Tibial artery (tissue), 4 donors: ENCODE measurements at regions not wholly inside any gene's neighbourhood (a gene's known extent, or its start where the extent isn't known, plus 50 kb on each side); places are given as distances from the start of the nearest gene placed in this dataset.

Experiments
- DNase-seq, 2 donors: peaks; one replicate each; pipeline ENCODE4 v3.0.0-alpha.2; 2019
- H3K27ac ChIP-seq, 2 donors: fragments of 200-600 bp; sonication (generic) in 1 of 2; 1 replicate in 1 of 2; 2 replicates in 1 of 2; pipeline ENCODE4 v1.5.1; 2018 to 2019; ENCODE audit warnings: mild to moderate bottlenecking in 1 of 2
- H3K27me3 ChIP-seq, 2 donors: fragments of 200-600 bp; sonication (generic) in 1 of 2; one replicate each; pipeline versions ENCODE4 v1.5.1 to v1.6.0; 2016 to 2019
- H3K36me3 ChIP-seq, 3 donors: fragments of 200-600 bp; sonication (generic) in 2 of 3; one replicate each; pipeline ENCODE4 v1.5.1; 2016 to 2019; ENCODE audit warnings: mild to moderate bottlenecking in 2 of 3
- H3K4me1 ChIP-seq, 4 donors: fragments of 200-600 bp; sonication (generic) in 2 of 4; 1 replicate in 3 of 4; 2 replicates in 1 of 4; pipeline ENCODE4 v1.5.1; 2016 to 2019
- H3K4me3 ChIP-seq, 2 donors: fragments of 200-600 bp; sonication (generic) in 1 of 2; 1 replicate in 1 of 2; 2 replicates in 1 of 2; pipeline ENCODE4 v1.5.1; 2018 to 2019; ENCODE audit warnings: mild to moderate bottlenecking in 2 of 2
- H3K9me3 ChIP-seq, 3 donors: fragments of 200-600 bp; sonication (generic) in 1 of 3; one replicate each; pipeline ENCODE4 v1.5.1; 2016 to 2019
- CTCF ChIP-seq, 2 experiments: fragments of 200-600 bp in 1 of 2; fragments of 450-650 bp in 1 of 2; IDR thresholded peaks; one replicate each; pipeline ENCODE4 v1.5.1; 2017 to 2019; ENCODE audit warnings: antibody characterized with exemption in 2 of 2, mild to moderate bottlenecking in 1 of 2, moderate library complexity in 1 of 2
- intact Hi-C: fragments of 100-400 bp; cut with DNase I; formaldehyde crosslinking; loops from one replicate; pipeline ENCODE4 v1.15.0; 2023; ENCODE audit warnings: low total_unique reads

GRCh38 chr21:27143476-27143875 lies 176.6 kb upstream of the ADAMTS5 start:
- Histone ChIP-seq H3K27me3 (no peaks in the 10 kb centered on the region), H3K4me1 (peaks cover 0 to 7% (median 0%) of the 10 kb centered on the region in 4 donors), H3K9me3 (no peaks in the 10 kb centered on the region), H3K4me3 (no peak overlapping the region), H3K27ac (no peak overlapping the region), H3K36me3 (no peaks in the 10 kb centered on the region)
- intact Hi-C loops: no loop called here
- DNase-seq: no peak
- TF ChIP-seq CTCF (IDR thresholded peaks at IDR 0.05): no peak

DNA sequence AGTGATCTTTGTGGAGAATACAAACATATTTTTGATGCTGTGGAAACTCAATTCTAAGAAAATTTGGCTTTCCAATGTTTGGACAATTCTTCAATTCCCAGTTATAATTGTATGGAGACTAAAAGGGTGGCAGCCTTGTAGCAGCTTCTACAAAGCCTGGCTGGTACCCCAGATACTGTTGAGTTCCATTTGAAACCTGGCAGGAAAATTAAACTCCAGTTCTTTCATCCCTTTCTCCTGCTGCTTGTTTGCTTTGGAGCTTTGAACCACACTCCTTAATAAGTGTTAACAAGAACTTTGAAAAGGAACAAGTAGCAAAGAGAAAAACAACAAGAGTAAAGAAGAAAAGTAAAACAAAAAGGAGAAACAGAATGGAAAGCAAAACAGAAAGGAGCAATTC lies 172.6 kb upstream of the ADAMTS5 start:
- no peaks in the 10 kb centered on the region for H3K36me3 ChIP-seq
- intact Hi-C loops: no loop called here
- TF ChIP-seq CTCF (IDR thresholded peaks at IDR 0.05): no peak
- no peaks in the 10 kb centered on the region for H3K27me3 ChIP-seq
- H3K27ac ChIP-seq: no peak overlapping the region
- no peaks in the 10 kb centered on the region for H3K9me3 ChIP-seq
- H3K4me3 ChIP-seq: no peak overlapping the region
- no peak for DNase-seq
- peaks cover 0 to 2% (median 0%) of the 10 kb centered on the region in 4 donors for H3K4me1 ChIP-seq

GRCh38 chr21:27134516-27134915 lies 167.6 kb upstream of the ADAMTS5 start:
- intact Hi-C loops: no loop called here
- H3K36me3 ChIP-seq: no peaks in the 10 kb centered on the region
- no peak for DNase-seq
- no peak overlapping the region for H3K4me3 ChIP-seq
- no peak overlapping the region for H3K27ac ChIP-seq
- no peaks in the 10 kb centered on the region for H3K27me3 ChIP-seq
- peaks cover 0 to 18% (median 5%) of the 10 kb centered on the region in 4 donors for H3K4me1 ChIP-seq
- H3K9me3 ChIP-seq: no peaks in the 10 kb centered on the region
- TF ChIP-seq CTCF (IDR thresholded peaks at IDR 0.05): no peak

DNA sequence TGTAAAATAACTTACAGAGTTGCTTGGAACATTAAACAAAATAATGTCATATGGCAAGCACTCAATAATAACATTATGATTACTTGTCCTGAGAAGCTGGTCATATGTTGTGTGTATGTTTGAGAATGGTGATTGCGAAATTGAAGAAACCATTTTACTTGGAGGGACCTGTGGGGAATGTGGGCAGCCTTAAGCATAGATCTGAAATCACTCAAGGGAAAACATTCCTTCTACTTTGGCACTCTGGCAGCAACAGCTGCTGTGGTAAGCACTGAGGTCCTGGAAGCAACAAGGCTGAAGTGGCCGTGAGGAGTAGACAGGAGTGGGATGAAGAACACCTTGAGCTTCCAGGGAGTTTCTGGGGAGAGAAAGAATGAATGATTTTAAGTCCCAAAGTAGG lies 165.4 kb upstream of the ADAMTS5 start:
- Histone ChIP-seq H3K27ac (no peak overlapping the region), H3K27me3 (no peaks in the 10 kb centered on the region), H3K36me3 (no peaks in the 10 kb centered on the region), H3K4me3 (no peak overlapping the region), H3K9me3 (no peaks in the 10 kb centered on the region), H3K4me1 (peaks cover 0 to 17% (median 5%) of the 10 kb centered on the region in 4 donors)
- no peak for TF ChIP-seq CTCF (IDR thresholded peaks at IDR 0.05)
- DNase-seq: no peak
- intact Hi-C loops: no loop called here

DNA sequence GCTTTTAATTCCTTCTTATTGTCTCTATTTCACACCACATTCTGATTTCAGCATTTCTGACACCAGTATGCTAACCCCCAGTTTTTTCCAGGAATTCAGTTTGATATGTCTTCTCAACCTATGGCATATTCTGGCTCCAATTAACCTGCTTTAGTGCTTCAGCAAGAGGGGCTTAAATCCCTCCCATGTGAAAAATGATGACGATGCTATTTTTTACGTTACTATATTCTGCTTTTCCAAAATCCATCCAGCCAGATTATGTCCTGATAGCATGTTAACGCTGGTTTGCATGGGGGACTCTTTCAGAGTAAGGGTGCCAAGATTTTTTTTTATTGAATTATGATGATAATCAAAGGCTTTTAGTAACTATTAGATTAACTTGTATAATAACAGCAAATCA lies 163.3 kb upstream of the ADAMTS5 start:
- H3K4me1 ChIP-seq: peaks cover 0 to 17% (median 5%) of the 10 kb centered on the region in 4 donors
- no peak for TF ChIP-seq CTCF (IDR thresholded peaks at IDR 0.05)
- no peaks in the 10 kb centered on the region for H3K27me3 ChIP-seq
- intact Hi-C loops: no loop called here
- H3K27ac ChIP-seq: no peak overlapping the region
- H3K9me3 ChIP-seq: no peaks in the 10 kb centered on the region
- no peak for DNase-seq
- no peaks in the 10 kb centered on the region for H3K36me3 ChIP-seq
- H3K4me3 ChIP-seq: no peak overlapping the region

DNA sequence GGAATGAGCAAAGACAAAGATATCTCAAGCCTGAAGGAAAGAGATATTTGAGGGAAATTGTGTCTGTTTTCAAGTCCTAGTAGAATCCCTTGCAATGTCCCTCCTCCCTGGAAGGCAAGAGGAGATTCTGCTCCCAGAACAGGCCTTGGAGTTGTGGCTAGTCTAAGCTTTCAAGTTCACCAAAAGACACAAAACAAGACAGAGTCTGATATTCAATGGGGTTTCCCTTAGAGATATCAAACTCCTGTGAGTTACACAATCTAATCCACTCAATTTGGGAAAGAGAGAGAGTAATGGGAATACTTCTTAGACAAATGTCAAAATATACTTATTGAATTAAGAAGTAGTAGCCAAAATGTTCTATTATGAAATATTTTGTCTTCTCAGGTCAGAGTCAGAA lies 162.8 kb upstream of the ADAMTS5 start:
- DNase-seq: no peak
- Histone ChIP-seq H3K9me3 (no peaks in the 10 kb centered on the region), H3K4me3 (no peak overlapping the region), H3K27me3 (no peaks in the 10 kb centered on the region), H3K4me1 (peaks cover 0 to 17% (median 5%) of the 10 kb centered on the region in 4 donors), H3K36me3 (no peaks in the 10 kb centered on the region), H3K27ac (no peak overlapping the region)
- TF ChIP-seq CTCF (IDR thresholded peaks at IDR 0.05): no peak
- intact Hi-C loops: no loop called here
